DND-41 (cell line): ENCODE measurements at regions not wholly inside any gene's neighbourhood (a gene's known extent, or its start where the extent isn't known, plus 50 kb on each side); places are given as distances from the start of the nearest gene placed in this dataset.

Experiments used
- CTCF ChIP-seq: IDR thresholded peaks from 2 replicates; pipeline ENCODE4 v1.5.1; 2012; ENCODE audit warnings: borderline replicate concordance, low read length, moderate library complexity, mild to moderate bottlenecking; ENCODE audit not compliant: poor library complexity, severe bottlenecking; ENCODE audit errors: extremely low read depth
- EZH2 ChIP-seq: IDR thresholded peaks from 3 replicates; pipeline ENCODE4 v1.6.1; 2012; ENCODE audit warnings: borderline replicate concordance, low read depth, mild to moderate bottlenecking, moderate library complexity, low read length, inconsistent platforms; ENCODE audit not compliant: severe bottlenecking

DNA sequence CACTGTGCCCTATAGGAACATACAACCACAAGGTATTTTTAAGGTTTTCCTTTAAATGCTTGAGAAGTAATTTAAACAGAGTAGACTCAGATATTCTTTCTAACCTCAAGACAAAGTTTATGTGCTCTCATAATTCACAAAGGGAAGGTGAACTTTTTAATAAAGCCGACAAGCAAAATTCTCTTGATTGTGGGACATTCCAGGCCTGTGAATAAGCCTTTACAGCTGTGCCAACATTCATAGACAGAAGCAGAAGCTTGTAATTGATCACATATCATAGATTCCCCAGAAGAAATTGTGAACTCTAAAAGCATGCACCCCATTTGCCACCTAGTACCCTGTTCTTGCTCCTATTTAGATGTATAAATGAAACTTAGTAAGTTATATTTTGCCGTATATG is 1107.8 kb upstream of the SEMA6A start:
- TF ChIP-seq CTCF (no peak), EZH2 (no peak)
